HEK293 (cell line): ENCODE measurements at regions not wholly inside any gene's neighbourhood (a gene's known extent, or its start where the extent isn't known, plus 50 kb on each side); places are given as distances from the start of the nearest gene placed in this dataset.

Experiments used
- MEIS1 ChIP-seq: sonication (generic); formaldehyde crosslinking; IDR thresholded peaks from 2 replicates; pipeline ENCODE4 v1.8.1; 2022; ENCODE audit warnings: missing genetic modification reagents, mild to moderate bottlenecking, borderline replicate concordance
- ZNF157 ChIP-seq: fragments of 450-650 bp; formaldehyde crosslinking; IDR thresholded peaks from 2 replicates; pipeline ENCODE4 v1.5.1; 2016; ENCODE audit warnings: missing biosample characterization, missing genetic modification characterization
- ZNF221 ChIP-seq: fragments of 450-650 bp; formaldehyde crosslinking; IDR thresholded peaks from 2 replicates; pipeline ENCODE4 v1.5.1; 2017; ENCODE audit warnings: missing biosample characterization, missing genetic modification characterization, borderline replicate concordance
- ZNF561 ChIP-seq: fragments of 450-650 bp; IDR thresholded peaks from 2 replicates; pipeline ENCODE4 v1.5.1; 2018; ENCODE audit warnings: missing biosample characterization, missing genetic modification characterization, borderline replicate concordance
- TF ChIP-seq, protein P1 (sequence below): fragments of 450-650 bp; formaldehyde crosslinking; IDR thresholded peaks from 2 replicates; pipeline ENCODE4 v1.5.1; 2016; ENCODE audit warnings: missing biosample characterization, missing genetic modification characterization
- TF ChIP-seq, protein P2 (sequence below): fragments of 450-650 bp; formaldehyde crosslinking; IDR thresholded peaks from 2 replicates; pipeline ENCODE4 v1.5.1; 2016; ENCODE audit warnings: missing biosample characterization, missing genetic modification characterization, low read depth
- TF ChIP-seq, protein P3 (sequence below): fragments of 450-650 bp; formaldehyde crosslinking; IDR thresholded peaks from 2 replicates; pipeline ENCODE4 v1.5.1; 2016; ENCODE audit warnings: missing biosample characterization, missing genetic modification characterization

DNA sequence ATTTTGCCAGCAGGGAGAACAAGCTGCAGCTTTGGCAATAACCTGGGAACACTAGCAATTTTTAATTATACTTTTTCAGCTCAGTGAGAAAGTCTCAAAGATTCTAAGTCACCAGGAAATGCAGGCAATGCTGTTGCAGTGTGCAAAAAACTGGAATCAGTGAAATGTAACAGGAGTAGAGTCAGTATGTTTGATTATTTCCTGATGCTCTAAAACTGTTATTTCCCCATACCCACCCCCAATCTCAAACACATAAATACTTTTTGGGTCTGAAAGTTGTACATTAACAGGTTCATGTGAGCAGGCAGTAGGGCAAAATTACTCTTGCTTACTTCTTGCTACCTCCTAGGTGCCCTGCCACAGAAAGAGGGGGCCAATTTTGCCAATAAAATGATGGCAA is 65.4 kb upstream of the BEND6 start:
- TF ChIP-seq, protein P1, sequence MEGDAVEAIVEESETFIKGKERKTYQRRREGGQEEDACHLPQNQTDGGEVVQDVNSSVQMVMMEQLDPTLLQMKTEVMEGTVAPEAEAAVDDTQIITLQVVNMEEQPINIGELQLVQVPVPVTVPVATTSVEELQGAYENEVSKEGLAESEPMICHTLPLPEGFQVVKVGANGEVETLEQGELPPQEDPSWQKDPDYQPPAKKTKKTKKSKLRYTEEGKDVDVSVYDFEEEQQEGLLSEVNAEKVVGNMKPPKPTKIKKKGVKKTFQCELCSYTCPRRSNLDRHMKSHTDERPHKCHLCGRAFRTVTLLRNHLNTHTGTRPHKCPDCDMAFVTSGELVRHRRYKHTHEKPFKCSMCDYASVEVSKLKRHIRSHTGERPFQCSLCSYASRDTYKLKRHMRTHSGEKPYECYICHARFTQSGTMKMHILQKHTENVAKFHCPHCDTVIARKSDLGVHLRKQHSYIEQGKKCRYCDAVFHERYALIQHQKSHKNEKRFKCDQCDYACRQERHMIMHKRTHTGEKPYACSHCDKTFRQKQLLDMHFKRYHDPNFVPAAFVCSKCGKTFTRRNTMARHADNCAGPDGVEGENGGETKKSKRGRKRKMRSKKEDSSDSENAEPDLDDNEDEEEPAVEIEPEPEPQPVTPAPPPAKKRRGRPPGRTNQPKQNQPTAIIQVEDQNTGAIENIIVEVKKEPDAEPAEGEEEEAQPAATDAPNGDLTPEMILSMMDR, result no peak
- TF ChIP-seq ZNF561 (tag by site-specific recombination) (no peak), MEIS1 (CRISPR knock-in tag) (no peak), ZNF157 (tag by site-specific recombination) (no peak), ZNF221 (tag by site-specific recombination) (no peak)
- TF ChIP-seq, protein P2, sequence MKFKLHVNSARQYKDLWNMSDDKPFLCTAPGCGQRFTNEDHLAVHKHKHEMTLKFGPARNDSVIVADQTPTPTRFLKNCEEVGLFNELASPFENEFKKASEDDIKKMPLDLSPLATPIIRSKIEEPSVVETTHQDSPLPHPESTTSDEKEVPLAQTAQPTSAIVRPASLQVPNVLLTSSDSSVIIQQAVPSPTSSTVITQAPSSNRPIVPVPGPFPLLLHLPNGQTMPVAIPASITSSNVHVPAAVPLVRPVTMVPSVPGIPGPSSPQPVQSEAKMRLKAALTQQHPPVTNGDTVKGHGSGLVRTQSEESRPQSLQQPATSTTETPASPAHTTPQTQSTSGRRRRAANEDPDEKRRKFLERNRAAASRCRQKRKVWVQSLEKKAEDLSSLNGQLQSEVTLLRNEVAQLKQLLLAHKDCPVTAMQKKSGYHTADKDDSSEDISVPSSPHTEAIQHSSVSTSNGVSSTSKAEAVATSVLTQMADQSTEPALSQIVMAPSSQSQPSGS (tag by site-specific recombination), result no peak
- TF ChIP-seq, protein P3, sequence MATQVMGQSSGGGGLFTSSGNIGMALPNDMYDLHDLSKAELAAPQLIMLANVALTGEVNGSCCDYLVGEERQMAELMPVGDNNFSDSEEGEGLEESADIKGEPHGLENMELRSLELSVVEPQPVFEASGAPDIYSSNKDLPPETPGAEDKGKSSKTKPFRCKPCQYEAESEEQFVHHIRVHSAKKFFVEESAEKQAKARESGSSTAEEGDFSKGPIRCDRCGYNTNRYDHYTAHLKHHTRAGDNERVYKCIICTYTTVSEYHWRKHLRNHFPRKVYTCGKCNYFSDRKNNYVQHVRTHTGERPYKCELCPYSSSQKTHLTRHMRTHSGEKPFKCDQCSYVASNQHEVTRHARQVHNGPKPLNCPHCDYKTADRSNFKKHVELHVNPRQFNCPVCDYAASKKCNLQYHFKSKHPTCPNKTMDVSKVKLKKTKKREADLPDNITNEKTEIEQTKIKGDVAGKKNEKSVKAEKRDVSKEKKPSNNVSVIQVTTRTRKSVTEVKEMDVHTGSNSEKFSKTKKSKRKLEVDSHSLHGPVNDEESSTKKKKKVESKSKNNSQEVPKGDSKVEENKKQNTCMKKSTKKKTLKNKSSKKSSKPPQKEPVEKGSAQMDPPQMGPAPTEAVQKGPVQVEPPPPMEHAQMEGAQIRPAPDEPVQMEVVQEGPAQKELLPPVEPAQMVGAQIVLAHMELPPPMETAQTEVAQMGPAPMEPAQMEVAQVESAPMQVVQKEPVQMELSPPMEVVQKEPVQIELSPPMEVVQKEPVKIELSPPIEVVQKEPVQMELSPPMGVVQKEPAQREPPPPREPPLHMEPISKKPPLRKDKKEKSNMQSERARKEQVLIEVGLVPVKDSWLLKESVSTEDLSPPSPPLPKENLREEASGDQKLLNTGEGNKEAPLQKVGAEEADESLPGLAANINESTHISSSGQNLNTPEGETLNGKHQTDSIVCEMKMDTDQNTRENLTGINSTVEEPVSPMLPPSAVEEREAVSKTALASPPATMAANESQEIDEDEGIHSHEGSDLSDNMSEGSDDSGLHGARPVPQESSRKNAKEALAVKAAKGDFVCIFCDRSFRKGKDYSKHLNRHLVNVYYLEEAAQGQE, result no peak
